Stimulated activated CD4-positive, alpha-beta T cell treated with anti-CD3 and anti-CD28 coated beads, TNF-alpha, amount 100 ng/mL, for 24 hours (primary cell): ENCODE measurements at regions not wholly inside any gene's neighbourhood (a gene's known extent, or its start where the extent isn't known, plus 50 kb on each side); places are given as distances from the start of the nearest gene placed in this dataset.

Experiments used
- DNase-seq, 3 experiments: peaks; one replicate each; pipeline ENCODE4 v3.0.0-alpha.2; 2020; ENCODE audit warnings: low read depth in 3 of 3

GRCh38 chr1:106956721-106957120 is 99.8 kb upstream of the PRMT6 start:
- no peak for DNase-seq

DNA sequence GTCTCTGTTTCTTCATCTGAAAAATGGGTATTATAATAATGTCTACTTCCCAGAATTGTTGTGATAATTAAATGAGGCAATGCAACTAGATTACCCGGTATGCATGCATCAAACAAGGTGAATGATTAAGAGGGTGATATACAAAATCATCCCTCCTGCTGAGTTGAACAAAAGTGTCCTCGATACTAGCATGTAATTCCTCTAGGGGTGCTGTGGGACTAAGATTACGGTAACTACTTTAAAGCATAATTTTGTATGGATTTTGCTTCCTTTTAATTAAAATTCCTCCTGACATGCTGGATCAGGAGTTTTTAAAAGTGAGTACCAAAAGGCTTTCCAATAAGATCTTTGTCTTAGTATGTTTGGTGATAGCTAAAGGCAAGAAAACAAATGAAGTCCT is 98.7 kb upstream of the PRMT6 start:
- no peak for DNase-seq

DNA sequence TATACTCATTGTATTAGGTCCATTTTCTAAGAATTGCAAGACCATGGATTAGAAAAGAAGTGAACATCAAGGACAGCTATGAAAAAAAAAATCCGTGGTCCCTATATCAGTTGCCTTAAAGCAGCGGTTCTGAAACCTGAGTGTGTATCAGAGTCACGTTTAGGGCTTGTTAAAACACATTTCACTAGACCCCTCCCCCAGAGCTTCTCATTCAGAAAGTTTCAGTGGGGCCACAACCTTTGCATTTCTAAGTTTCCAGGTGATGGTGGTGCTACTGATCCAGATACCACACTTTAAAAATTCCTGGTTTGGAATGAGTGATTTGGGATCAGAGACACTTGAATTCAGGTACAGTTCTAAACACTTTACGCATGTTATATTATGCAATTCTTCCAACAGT is 96.1 kb upstream of the PRMT6 start:
- no peak for DNase-seq

DNA sequence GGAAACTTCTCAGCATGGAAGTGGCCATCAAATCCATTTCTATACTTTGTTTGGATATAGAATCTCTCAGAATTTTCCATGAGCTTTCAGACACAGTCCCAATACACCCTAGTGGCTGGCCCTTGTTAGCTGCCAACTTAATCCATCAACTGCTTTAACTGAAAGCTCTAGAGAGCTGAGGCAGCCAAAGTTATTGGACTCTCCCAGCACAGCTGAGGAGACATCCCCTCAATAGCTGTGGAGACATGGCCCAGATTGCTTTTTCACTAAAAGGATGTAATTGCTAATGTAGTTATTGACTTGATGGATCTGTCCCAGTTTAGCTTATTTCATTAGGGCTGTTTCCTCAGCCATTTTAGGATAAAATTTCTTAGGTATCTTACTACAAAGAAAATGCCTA is 94.8 kb upstream of the PRMT6 start:
- DNase-seq: no peak

DNA sequence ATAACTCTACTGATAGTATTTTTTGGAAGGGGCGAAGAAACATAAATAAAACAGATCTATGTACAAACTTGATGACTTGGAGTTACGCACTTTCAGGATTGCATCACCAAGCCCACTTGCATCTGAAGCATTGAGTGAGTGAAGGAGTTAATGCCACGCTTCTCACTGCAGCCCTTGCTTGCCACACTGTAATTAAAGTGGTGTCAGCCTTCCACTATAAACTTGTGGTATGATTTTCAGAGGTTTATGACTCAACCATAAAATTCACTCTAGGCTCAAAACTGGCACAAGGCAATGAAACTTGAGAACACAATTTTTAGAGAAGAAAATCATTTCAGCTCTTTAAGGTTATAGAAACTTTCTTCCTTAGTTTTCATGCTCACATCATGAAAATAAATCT is 93.9 kb upstream of the PRMT6 start:
- DNase-seq: no peak

- no peak for DNase-seq
Measured at GRCh38 chr1:106964495-106964894, 92.0 kb upstream of the PRMT6 start.

DNA sequence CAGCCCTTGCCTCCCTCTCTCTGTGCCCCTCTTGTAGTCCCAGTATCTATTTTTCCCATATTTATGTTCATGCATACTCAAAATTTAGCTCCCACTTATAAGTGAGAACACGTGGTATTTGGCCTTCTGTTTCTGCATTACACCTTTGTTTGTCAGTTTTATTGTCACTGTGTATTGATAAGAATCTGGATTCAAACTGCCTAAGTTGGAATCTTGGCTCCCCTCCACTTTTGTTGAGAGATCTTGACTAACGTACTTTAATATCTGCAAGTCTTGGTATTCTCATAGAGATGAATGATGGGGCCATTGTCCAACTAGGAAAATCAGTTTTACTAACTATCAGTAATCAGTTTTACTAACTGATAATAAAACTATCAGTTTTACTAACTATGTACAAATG is 87.8 kb upstream of the PRMT6 start:
- no peak for DNase-seq

DNA sequence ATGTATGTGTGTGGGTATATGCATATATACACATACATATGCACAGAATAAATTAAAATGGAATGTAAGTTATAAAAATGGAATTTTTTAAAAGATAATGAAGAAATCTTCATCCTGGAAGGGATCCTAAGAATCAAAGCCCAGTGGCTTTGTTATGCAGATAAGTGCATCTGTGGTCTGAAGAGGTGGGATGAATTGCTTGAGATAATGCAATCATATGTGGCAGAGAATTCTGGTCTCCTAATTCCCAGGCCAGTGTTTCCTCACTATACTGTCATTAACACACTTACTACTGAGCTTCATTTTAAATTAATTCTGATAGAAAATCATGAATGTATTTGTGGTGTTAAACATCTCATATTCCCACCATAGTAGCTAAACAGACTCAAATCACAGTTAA is 86.7 kb upstream of the PRMT6 start:
- DNase-seq: no peak

DNA sequence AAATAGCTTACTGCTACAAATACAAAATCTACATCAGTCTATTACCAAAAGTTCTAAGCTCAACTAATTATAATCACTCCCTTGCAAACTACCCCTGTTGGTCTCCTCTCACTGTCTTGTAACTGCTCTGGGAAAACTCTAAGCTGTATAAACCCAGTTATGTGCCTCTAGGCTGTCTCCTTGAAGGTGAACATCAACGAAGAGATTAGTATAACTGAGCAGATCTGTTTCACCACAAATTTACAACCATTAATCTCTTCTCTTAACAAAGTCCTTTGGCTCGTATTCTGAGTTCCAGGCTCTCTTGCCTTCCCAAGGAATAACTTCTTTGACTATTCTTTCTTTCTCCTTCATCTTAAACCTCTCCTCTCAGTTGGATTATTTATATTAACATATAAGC is 84.4 kb upstream of the PRMT6 start:
- DNase-seq: no peak

GRCh38 chr1:106975944-106976343 is 80.5 kb upstream of the PRMT6 start:
- DNase-seq: no peak

DNA sequence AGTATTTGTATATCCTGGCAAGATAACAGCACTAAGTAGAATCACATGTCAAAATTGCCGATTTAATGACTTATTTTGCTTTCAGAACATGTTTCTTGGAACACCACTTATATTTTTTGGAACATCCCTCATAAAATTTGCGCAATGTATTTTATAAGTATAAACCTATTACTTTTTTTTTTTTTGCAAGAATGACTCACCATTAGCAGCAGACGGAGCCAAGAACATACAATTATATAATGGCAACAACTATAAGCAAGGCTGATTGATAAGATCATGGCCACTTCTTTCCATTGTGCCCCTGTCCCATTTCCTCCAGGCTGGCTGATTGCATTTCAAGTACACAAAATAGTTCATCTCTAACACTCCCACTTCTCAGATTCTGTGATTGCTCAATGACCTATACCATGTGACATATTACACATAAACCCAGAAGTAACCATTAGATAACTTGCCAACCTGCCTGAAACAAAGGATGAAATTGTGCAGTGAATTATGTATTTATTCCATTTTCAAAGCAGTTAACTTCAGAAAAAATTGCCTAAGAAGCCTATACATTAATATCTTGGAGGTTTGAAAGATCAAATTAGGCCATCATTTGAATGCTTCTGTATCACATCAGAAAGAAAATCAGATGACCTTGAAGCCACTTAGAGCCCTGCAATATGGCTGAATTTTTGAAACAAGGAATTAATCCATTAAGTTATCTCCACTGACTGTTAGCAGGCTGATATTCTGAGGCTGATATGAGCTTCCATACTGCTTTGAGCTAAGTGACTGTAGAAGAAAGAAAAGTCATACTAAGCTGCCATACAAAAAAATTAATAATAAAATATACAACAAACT is 77.8 kb upstream of the PRMT6 start:
- no peak for DNase-seq

GRCh38 chr1:106979371-106979770 is 77.1 kb upstream of the PRMT6 start:
- DNase-seq: no peak

DNA sequence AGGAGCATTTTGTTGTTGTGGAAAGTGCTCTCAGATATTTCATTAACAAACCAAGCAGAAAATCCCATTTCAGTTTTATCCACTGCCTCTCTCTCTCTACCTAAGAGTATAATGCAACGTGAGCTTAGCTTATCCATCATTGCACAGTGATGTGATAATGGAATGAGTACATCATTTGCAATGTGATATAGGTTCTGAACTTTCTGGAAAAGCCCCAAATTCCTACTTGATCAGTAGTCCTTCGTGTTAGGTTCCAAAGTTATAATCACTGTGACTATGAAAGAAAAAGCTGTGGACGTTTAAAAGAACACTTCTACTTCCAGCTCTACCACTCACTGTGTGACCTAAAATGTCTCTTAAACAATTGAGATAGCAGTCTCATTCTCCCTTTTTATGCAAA is 76.4 kb upstream of the PRMT6 start:
- DNase-seq: no peak

GRCh38 chr1:106984801-106985200 is 71.7 kb upstream of the PRMT6 start:
- no peak for DNase-seq

DNA sequence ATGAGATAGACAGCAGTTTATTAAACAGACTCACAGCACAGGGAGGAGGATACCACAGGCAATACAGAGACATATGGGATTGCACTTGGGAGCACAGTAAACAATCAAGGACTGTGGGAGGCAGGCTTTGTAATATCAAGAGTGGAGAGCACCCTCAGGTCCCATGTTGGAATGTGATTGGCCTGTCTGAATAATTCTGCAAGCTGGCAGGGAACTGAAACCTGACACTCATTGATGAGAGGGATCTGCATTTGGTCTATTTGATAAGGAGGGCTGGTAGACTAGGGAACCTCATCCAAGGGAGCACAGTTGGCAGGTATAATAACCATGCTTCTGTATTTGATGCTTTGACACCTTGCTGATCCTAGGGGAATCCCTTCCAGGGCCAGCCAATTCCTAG is 69.9 kb upstream of the PRMT6 start:
- DNase-seq: no peak

- no peak for DNase-seq
Measured at GRCh38 chr1:106995970-106996369, 60.5 kb upstream of the PRMT6 start.

DNA sequence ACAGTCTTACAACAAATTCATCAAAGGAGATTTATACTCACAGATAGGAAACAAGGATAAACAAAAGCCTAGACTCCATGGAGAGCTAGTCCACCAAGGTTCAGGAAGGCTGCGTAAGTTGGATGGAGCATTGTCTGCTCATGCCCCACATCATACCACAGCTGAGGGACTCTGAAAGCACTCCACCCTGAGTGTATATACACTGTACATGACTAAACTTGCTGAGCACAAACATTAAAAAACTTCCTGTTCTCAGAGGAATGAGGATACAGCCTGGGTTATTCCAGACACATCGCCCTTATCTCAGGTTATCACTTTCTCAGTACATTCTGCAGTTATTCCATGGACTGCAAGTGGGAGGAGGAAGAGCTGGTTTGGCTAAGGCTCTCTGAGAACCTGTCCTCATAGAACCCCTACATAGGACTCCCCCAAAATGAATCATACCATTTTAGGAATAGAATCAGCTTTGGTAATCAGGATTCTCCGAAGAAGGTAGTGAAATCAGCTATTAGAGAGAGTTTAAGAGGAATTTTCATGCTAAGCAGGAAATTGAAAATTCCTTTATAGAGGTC is 58.0 kb upstream of the PRMT6 start:
- DNase-seq: no peak

GRCh38 chr1:107000902-107001301 is 55.6 kb upstream of the PRMT6 start:
- DNase-seq: no peak

DNA sequence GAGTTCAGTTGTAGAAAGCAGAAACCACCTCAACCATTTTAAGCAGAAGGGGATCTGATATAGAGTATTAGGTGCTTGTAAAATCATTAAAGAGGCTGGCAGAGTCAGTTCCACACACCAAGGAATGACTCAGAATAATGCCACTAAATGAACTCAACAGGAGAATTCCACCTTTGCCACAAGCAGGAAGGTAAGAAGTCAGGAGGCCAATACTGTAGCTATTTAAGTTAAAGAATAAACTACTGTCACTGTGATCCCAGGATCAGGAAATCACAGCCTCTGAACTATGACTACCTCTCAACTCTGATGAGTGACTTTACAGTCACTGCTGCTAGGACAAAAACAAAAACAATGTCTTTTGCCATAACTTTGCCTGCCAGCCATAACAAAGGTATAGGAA is 52.5 kb upstream of the PRMT6 start:
- no peak for DNase-seq

- no peak for DNase-seq
Measured at GRCh38 chr1:107004421-107004820, 52.1 kb upstream of the PRMT6 start.
